Hematopoietic multipotent progenitor cell treated with erythropoietin and hydrocortisone succinate and interleukin-3 and kit ligand, for 4 days (in vitro differentiated cells): ENCODE measurements at regions not wholly inside any gene's neighbourhood (a gene's known extent, or its start where the extent isn't known, plus 50 kb on each side); places are given as distances from the start of the nearest gene placed in this dataset.

Source experiments
- DNase-seq: peaks from one replicate; pipeline ENCODE4 v3.0.0-alpha.2; 2015

GRCh38 chr6:6922166-6922565 is 185.6 kb upstream of the RREB1 start:
- DNase-seq: no peak

- no peak for DNase-seq
Observed at GRCh38 chr6:6923605-6924004, 184.2 kb upstream of the RREB1 start.

- no peak for DNase-seq
Observed at GRCh38 chr6:6924708-6925107, 183.1 kb upstream of the RREB1 start.

GRCh38 chr6:6925391-6926164 is 182.2 kb upstream of the RREB1 start:
- no peak for DNase-seq

GRCh38 chr6:6926856-6927255 is 180.9 kb upstream of the RREB1 start:
- peak; percentile 59 for DNase-seq

- peak; percentile 72 for DNase-seq
Observed at GRCh38 chr6:6927521-6928361, 180.0 kb upstream of the RREB1 start.

GRCh38 chr6:6930223-6930880 is 177.4 kb upstream of the RREB1 start:
- no peak for DNase-seq

GRCh38 chr6:6931071-6932025 is 176.4 kb upstream of the RREB1 start:
- DNase-seq: no peak

- DNase-seq: no peak
Observed at GRCh38 chr6:6932341-6932740, 175.4 kb upstream of the RREB1 start.

GRCh38 chr6:6932968-6933367 is 174.8 kb upstream of the RREB1 start:
- DNase-seq: no peak

- DNase-seq: peak; percentile 35
Observed at GRCh38 chr6:6940031-6941025, 167.4 kb upstream of the RREB1 start.

GRCh38 chr6:6941201-6941600 is 166.6 kb upstream of the RREB1 start:
- no peak for DNase-seq

- DNase-seq: peak; percentile 23
Observed at GRCh38 chr6:6942091-6942490, 165.7 kb upstream of the RREB1 start.

GRCh38 chr6:6942831-6943230 is 164.9 kb upstream of the RREB1 start:
- peak; percentile 96 for DNase-seq

GRCh38 chr6:6943421-6943820 is 164.3 kb upstream of the RREB1 start:
- DNase-seq: peak; percentile 61

- DNase-seq: no peak
Observed at GRCh38 chr6:6946206-6947155, 161.3 kb upstream of the RREB1 start.

- no peak for DNase-seq
Observed at GRCh38 chr6:6950373-6951145, 157.2 kb upstream of the RREB1 start.

- no peak for DNase-seq
Observed at GRCh38 chr6:6951355-6951754, 156.4 kb upstream of the RREB1 start.

- DNase-seq: no peak
Observed at GRCh38 chr6:6952484-6952883, 155.3 kb upstream of the RREB1 start.
